Adrenal gland (tissue), 5 donors: ENCODE measurements at regions not wholly inside any gene's neighbourhood (a gene's known extent, or its start where the extent isn't known, plus 50 kb on each side); places are given as distances from the start of the nearest gene placed in this dataset.

Experiments used
- POLR2A ChIP-seq, 2 donors: fragments of 450-650 bp; IDR thresholded peaks; one replicate each; pipeline ENCODE4 v1.6.1; 2017; ENCODE audit warnings: antibody characterized with exemption in 2 of 2, mild to moderate bottlenecking in 2 of 2, moderate library complexity in 1 of 2
- TF ChIP-seq, protein P1 (sequence below), 6 experiments: fragments of 450-650 bp in 4 of 6; fragments of 200-600 bp in 2 of 6; sonication (generic) in 1 of 6; IDR thresholded peaks; 1 replicate in 5 of 6; 2 replicates in 1 of 6; pipeline versions ENCODE4 v1.5.1 to v1.8.0; 2016 to 2021; ENCODE audit warnings: antibody characterized with exemption in 6 of 6, mild to moderate bottlenecking in 2 of 6, moderate library complexity in 1 of 6
- donor health status: DM: no; HTN: no; CAD: no.

- TF ChIP-seq POLR2A (IDR thresholded peaks at IDR 0.05) = no peak
- TF ChIP-seq, protein P1, sequence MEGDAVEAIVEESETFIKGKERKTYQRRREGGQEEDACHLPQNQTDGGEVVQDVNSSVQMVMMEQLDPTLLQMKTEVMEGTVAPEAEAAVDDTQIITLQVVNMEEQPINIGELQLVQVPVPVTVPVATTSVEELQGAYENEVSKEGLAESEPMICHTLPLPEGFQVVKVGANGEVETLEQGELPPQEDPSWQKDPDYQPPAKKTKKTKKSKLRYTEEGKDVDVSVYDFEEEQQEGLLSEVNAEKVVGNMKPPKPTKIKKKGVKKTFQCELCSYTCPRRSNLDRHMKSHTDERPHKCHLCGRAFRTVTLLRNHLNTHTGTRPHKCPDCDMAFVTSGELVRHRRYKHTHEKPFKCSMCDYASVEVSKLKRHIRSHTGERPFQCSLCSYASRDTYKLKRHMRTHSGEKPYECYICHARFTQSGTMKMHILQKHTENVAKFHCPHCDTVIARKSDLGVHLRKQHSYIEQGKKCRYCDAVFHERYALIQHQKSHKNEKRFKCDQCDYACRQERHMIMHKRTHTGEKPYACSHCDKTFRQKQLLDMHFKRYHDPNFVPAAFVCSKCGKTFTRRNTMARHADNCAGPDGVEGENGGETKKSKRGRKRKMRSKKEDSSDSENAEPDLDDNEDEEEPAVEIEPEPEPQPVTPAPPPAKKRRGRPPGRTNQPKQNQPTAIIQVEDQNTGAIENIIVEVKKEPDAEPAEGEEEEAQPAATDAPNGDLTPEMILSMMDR (IDR thresholded peaks at IDR 0.05) = no peak
Observed at GRCh38 chrX:55167901-55168300, 52.2 kb upstream of the PAGE5 start.
